LHCN-M2 (cell line): ENCODE measurements at regions not wholly inside any gene's neighbourhood (a gene's known extent, or its start where the extent isn't known, plus 50 kb on each side); places are given as distances from the start of the nearest gene placed in this dataset.
"Not testable (repeated sequence)": the region's sequence is repeated elsewhere in the genome, so short reads cannot be mapped to it uniquely, and the experiment has no call there.

Experiments used
- DNase-seq: peaks from one replicate; pipeline ENCODE4 v3.0.0-alpha.2; 2012; ENCODE audit warnings: low read depth

DNA sequence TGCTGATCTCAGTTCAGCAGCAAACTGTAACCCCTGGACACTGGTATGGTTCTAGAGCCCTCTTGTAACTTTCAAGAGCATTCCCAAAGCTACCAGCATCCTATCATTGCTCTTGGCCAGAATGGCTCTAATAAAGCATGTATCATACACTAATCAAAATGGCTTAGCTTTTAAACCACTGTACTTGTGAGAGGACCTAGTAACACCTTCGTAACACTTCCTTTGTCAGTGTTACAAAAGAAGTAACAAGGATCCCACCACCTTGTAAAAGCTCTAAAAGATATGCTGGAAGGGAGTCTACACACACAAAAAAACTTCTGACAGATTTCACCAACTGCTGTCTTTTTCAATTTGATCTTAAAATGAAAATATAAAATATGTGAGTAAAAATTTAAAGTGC, 144.7 kb downstream of the ALOX5 start:
- DNase-seq, result no peak

- no peak for DNase-seq
Measured at GRCh38 chr10:45515630-45516029, 141.6 kb downstream of the ALOX5 start.

GRCh38 chr10:45514291-45515270, 140.6 kb downstream of the ALOX5 start:
- DNase-seq, result peak; percentile 69

DNA sequence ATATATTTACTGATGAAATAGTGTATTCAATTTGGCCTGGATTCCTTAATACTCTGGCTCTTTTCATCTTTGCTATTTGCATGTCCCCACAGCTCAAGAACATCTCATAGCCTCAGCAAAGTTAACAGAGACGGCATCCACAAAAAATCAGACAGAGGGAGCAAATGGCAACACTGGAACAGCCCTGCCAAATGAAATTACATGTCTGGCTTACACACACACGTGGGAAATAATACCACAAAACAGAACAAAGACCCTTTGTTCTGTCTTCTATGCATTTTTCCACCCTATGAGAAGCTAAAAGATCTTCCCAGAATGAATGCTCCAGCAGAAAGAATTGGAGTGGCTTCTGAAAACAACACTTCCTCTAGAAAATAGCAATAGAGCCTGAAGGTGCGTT, 139.5 kb downstream of the ALOX5 start:
- DNase-seq, result peak; percentile 3

GRCh38 chr10:45511926-45512325, 137.9 kb downstream of the ALOX5 start:
- not testable (repeated sequence) for DNase-seq

GRCh38 chr10:45509491-45509890, 135.5 kb downstream of the ALOX5 start:
- DNase-seq, result peak; percentile 4

GRCh38 chr10:45505311-45505710, 131.3 kb downstream of the ALOX5 start:
- no peak for DNase-seq

- no peak for DNase-seq
Measured at GRCh38 chr10:45502458-45502857, 128.4 kb downstream of the ALOX5 start.

DNA sequence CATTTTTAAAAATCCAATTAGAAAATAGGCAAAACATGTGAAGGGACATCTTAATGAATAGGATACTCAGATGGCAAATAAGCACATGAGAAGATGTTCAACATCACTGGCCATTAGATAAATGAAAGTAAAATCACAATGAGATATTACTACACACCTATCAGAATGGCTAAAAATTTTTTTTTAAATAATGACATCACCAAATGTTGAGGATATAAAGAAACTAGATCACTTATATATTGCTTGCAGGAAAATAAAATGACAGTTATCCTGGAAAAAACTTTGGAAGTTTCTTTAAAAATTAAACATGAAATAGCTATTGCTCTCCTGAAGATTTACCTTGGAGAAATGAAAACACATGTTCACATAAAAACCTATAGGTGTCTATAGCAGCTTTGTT, 127.8 kb downstream of the ALOX5 start:
- no peak for DNase-seq

DNA sequence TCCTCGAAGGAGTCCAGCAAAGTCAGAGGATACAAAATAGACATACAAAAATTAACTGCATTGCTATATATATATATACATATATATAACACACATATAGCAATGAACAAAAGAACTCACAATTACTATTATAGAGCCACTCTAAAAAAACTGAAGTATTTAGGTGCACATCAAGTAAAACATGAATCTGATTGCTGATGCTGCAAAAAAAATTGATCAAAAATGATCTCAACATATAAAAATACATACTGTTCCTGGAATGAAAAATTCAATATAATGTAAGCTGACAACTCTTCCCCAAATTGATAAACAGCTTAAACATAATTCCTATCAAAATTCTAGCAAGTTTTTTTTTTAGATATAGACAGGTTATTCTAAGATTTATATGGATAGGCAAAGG, 126.8 kb downstream of the ALOX5 start:
- DNase-seq, result no peak

DNA sequence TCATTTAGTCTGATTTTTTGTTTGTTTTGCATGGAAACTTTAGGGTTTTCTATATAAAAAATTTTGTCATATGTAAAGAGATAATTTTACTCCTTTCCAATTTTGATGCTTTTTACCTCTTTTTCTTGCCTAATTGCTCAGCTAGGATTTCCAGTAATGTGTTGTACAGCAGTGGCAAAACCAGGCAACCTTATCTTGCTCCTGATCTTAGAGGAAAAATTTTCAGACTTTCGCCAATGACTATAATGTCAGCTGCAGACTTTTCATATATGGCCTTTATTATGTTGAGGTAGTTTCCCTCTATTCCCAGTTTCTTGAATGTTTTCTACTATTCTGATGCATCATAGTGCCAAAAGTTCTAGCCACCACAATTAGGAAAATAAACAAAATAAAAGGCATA, 126.3 kb downstream of the ALOX5 start:
- no peak for DNase-seq

DNA sequence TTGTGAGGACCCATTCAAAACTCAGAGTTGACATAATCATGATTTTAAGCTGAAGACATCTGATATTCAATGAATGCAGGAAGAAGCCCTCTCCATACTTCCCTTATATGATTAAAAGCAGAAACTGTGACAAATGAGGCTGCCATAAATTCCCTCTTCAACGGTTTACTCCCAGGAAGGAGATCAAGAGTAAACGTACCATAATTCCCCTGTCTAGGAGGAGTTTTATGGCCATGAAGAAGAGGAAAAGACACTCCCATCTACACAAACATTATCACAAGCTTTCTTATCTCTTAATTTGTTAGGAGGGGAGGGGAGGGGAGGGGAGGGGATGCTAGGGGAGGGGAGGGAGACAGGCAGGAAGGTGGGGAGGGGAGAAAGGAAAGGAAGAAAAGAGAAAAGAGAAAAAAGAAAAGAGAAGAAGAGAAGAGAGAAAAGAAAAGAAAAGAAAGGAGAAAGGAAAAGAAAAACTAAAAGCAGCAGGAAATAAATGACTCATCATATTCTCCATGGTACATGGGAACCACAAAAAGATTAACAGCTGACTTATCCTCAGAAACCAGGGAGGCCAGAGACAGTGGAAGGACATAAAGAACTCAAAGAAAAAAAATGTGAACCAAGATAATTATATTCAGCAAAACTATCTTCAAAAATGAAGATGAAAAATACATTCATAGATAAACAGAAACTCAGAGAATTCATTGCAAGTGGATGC, 121.6 kb downstream of the ALOX5 start:
- DNase-seq, result peak; percentile 35
